ENCODE measurements at regions not wholly inside any gene's neighbourhood (a gene's known extent, or its start where the extent isn't known, plus 50 kb on each side); places are given as distances from the start of the nearest gene placed in this dataset.

DNA sequence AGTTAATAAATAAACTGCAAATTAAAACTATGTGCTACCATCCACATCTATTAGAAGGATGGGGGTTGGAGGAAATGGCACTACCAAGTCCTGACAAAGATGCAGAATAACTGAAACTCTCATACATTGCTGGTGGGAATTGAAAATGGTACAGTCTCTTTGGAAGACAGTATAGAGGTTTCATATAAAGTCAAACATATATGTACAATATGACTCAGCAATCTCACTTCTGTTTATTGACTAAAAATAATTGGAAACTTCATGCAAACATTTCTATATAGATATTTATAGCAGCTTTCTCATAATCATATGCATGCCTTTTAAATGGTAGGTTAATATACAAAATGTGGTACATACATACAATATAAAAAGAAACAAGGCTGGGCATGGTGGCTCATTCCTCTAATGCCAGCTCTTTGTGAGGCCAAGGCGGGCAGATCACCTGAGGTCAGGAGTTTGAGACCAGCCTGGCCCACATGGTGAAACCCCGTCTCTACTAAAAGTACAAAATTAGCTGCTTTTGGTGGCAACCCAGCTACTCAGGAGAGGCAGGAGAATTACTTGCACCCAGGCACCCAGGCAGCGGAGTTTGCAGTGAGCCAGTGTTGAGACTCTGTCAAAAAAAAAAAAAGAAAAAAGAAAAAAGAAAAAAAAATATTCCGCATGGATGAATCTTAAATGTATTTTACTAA is 225.0 kb upstream of the CXXC4 start:
- Histone ChIP-seq H3K9ac (ENCODE audit: low read depth, low read length) (no peak overlapping the region), H3K27me3 (ENCODE audit: insufficient read depth, low read length, poor library complexity) (no peaks in the 10 kb centered on the region), H3K27ac (ENCODE audit: low read length) (no peak overlapping the region), H3K9me3 (ENCODE audit: insufficient read depth, low read length, severe bottlenecking) (no peaks in the 10 kb centered on the region), H4K20me1 (ENCODE audit: insufficient read depth, low read length) (no peaks in the 10 kb centered on the region), H2AFZ (ENCODE audit: low read depth, low read length) (no peak overlapping the region), H3K4me2 (ENCODE audit: insufficient read depth, low read length) (no peak overlapping the region), H3K79me2 (ENCODE audit: insufficient read depth, low read length) (no peaks in the 10 kb centered on the region), H3K36me3 (ENCODE audit: insufficient read depth, low read length) (no peaks in the 10 kb centered on the region), H3K4me1 (ENCODE audit: insufficient read depth, low read length) (no peaks in the 10 kb centered on the region), H3K4me3 (ENCODE audit: low read depth in 1 of 2, low read length in 2 of 2) (no peak overlapping the region)
- TF ChIP-seq, protein P1, sequence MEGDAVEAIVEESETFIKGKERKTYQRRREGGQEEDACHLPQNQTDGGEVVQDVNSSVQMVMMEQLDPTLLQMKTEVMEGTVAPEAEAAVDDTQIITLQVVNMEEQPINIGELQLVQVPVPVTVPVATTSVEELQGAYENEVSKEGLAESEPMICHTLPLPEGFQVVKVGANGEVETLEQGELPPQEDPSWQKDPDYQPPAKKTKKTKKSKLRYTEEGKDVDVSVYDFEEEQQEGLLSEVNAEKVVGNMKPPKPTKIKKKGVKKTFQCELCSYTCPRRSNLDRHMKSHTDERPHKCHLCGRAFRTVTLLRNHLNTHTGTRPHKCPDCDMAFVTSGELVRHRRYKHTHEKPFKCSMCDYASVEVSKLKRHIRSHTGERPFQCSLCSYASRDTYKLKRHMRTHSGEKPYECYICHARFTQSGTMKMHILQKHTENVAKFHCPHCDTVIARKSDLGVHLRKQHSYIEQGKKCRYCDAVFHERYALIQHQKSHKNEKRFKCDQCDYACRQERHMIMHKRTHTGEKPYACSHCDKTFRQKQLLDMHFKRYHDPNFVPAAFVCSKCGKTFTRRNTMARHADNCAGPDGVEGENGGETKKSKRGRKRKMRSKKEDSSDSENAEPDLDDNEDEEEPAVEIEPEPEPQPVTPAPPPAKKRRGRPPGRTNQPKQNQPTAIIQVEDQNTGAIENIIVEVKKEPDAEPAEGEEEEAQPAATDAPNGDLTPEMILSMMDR (IDR thresholded peaks at IDR 0.05; ENCODE audit: borderline replicate concordance, extremely low read depth, low read length, poor library complexity, severe bottlenecking), result no peak
- TF ChIP-seq EZH2 (IDR thresholded peaks at IDR 0.05; ENCODE audit: borderline replicate concordance, low read depth, low read length, severe bottlenecking), result no peak
- ATAC-seq (ENCODE audit: insufficient read depth, low read depth) (no peak), DNase-seq (no peak)

DNA sequence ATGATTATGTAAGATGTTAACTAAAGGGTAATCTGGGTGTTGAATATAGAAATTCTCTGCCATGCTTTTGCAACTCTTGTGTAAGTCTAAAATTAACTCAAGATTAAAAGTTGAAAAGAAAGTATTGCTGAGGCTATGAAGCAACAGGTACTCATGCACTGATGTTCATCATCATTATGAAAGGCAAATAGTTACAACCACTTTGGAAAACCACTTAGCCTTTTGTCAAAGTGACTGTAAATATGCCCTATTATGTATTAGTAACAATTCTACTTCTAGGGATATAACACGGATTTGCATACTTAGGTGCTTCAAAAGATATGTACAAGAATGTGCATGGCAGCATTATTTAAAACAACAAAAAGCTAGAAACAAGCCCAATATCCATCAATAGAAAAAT is 227.8 kb upstream of the CXXC4 start:
- Histone ChIP-seq H3K79me2 (ENCODE audit: insufficient read depth, low read length) (no peaks in the 10 kb centered on the region), H2AFZ (ENCODE audit: low read depth, low read length) (no peak overlapping the region), H4K20me1 (ENCODE audit: insufficient read depth, low read length) (no peaks in the 10 kb centered on the region), H3K4me3 (ENCODE audit: low read depth in 1 of 2, low read length in 2 of 2) (no peak overlapping the region), H3K4me1 (ENCODE audit: insufficient read depth, low read length) (no peaks in the 10 kb centered on the region), H3K27ac (ENCODE audit: low read length) (no peak overlapping the region), H3K27me3 (ENCODE audit: insufficient read depth, low read length, poor library complexity) (no peaks in the 10 kb centered on the region), H3K9me3 (ENCODE audit: insufficient read depth, low read length, severe bottlenecking) (no peaks in the 10 kb centered on the region), H3K9ac (ENCODE audit: low read depth, low read length) (no peak overlapping the region), H3K36me3 (ENCODE audit: insufficient read depth, low read length) (no peaks in the 10 kb centered on the region), H3K4me2 (ENCODE audit: insufficient read depth, low read length) (no peak overlapping the region)
- TF ChIP-seq EZH2 (IDR thresholded peaks at IDR 0.05; ENCODE audit: borderline replicate concordance, low read depth, low read length, severe bottlenecking), result no peak
- TF ChIP-seq, protein P1 (IDR thresholded peaks at IDR 0.05; ENCODE audit: borderline replicate concordance, extremely low read depth, low read length, poor library complexity, severe bottlenecking), result no peak
- DNase-seq (no peak), ATAC-seq (ENCODE audit: insufficient read depth, low read depth) (no peak)

DNA sequence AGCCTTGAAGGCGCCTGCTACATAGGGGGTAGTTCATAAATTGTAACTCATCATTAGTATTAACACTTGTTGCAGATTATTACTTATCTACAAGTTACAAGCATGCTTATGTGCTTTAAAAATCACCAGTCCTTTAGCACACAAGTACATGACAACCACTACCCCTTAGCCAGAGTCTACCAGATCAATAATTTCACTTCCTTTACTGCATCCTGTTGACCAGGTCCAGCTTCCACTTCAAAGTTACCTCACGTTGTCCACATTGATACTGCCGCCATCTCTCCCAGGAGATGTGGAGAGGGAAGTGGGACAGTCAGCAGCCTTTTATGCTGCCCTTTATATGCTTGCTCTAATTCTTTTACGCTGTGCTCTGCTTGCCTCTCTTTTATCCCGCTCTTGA is 231.3 kb upstream of the CXXC4 start:
- H3K79me2 ChIP-seq (ENCODE audit: insufficient read depth, low read length), result no peaks in the 10 kb centered on the region
- no peaks in the 10 kb centered on the region for H4K20me1 ChIP-seq (ENCODE audit: insufficient read depth, low read length)
- no peak for TF ChIP-seq EZH2 (IDR thresholded peaks at IDR 0.05; ENCODE audit: borderline replicate concordance, low read depth, low read length, severe bottlenecking)
- TF ChIP-seq, protein P1 (IDR thresholded peaks at IDR 0.05; ENCODE audit: borderline replicate concordance, extremely low read depth, low read length, poor library complexity, severe bottlenecking), result no peak
- H3K4me1 ChIP-seq (ENCODE audit: insufficient read depth, low read length), result no peaks in the 10 kb centered on the region
- no peak for ATAC-seq (ENCODE audit: insufficient read depth, low read depth)
- no peak overlapping the region for H3K9ac ChIP-seq (ENCODE audit: low read depth, low read length)
- H3K4me2 ChIP-seq (ENCODE audit: insufficient read depth, low read length), result no peak overlapping the region
- no peak overlapping the region for H3K27ac ChIP-seq (ENCODE audit: low read length)
- H3K9me3 ChIP-seq (ENCODE audit: insufficient read depth, low read length, severe bottlenecking), result no peaks in the 10 kb centered on the region
- no peaks in the 10 kb centered on the region for H3K36me3 ChIP-seq (ENCODE audit: insufficient read depth, low read length)
- H2AFZ ChIP-seq (ENCODE audit: low read depth, low read length), result no peak overlapping the region
- DNase-seq, result no peak
- no peak overlapping the region for H3K4me3 ChIP-seq (ENCODE audit: low read depth in 1 of 2, low read length in 2 of 2)
- H3K27me3 ChIP-seq (ENCODE audit: insufficient read depth, low read length, poor library complexity), result no peaks in the 10 kb centered on the region

Data from DND-41 (cell line).